Activated T-helper 2 cell treated with anti-CD3 and anti-CD28 coated beads, Interferon-gamma antibody, Interleukin-2, Interleukin-4, amounts not matched to agents 10 μg/mL and 5 μg/mL and 100 μg/mL, durations not matched to agents 14 hours and 24 hours and 36 hours (primary cell): ENCODE measurements at regions not wholly inside any gene's neighbourhood (a gene's known extent, or its start where the extent isn't known, plus 50 kb on each side); places are given as distances from the start of the nearest gene placed in this dataset.
"Not testable (repeated sequence)": the region's sequence is repeated elsewhere in the genome, so short reads cannot be mapped to it uniquely, and the experiment has no call there.

Experiments used
- DNase-seq: peaks from one replicate; pipeline ENCODE4 v3.0.0; 2021; ENCODE audit warnings: low spot score
- H3K27ac Mint-ChIP-seq: one replicate; pipeline ENCODE4 v1.8.0; 2021; ENCODE audit warnings: mixed read lengths
- H3K27me3 Mint-ChIP-seq: one replicate; pipeline ENCODE4 v1.8.0; 2021; ENCODE audit warnings: low read depth, mixed read lengths
- H3K36me3 Mint-ChIP-seq: one replicate; pipeline ENCODE4 v1.8.0; 2021; ENCODE audit warnings: low read depth, mixed read lengths
- H3K4me1 Mint-ChIP-seq: one replicate; pipeline ENCODE4 v1.8.0; 2021; ENCODE audit warnings: low read depth, mixed read lengths
- H3K4me3 Mint-ChIP-seq: one replicate; pipeline ENCODE4 v1.8.0; 2021; ENCODE audit warnings: low read depth, mild to moderate bottlenecking, moderate library complexity, mixed read lengths
- H3K9me3 Mint-ChIP-seq: one replicate; pipeline ENCODE4 v1.8.0; 2021; ENCODE audit warnings: mixed read lengths
- intact Hi-C: fragments of 100-400 bp; cut with micrococcal nuclease; formaldehyde crosslinking; loops from one replicate; pipeline ENCODE4 v1.15.1; 2023

DNA sequence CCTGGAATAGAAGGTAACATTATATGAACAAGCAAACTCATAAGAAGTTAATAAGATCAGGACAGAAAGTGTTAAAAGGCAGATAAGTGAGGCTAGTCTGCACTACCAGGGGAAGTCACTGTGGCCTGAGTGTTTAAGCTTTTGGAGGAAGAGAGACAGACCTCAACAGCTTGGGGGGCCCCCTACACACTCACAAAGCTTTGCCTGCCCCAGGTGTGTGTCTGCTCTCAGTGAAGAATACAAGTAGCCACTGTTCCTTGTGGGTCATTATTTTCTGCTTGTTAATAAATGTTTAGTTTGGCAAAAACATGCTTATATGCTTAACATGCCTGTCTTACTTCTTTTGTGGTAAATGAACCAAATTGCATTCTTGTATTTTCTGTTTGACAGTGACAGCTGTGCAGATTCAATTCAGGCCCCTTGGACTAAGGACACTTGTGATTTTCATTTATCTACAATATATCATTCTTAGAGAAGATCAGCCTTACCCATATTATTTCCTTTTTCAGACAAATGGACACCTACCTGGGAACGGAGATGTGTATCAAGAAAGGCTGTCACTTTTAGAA is 50.7 kb upstream of the C12orf71 start:
- H3K27ac Mint-ChIP-seq, result no peak overlapping the region
- no peak overlapping the region for H3K4me3 Mint-ChIP-seq
- intact Hi-C loops, result no loop called here
- no peaks in the 10 kb centered on the region for H3K4me1 Mint-ChIP-seq
- H3K9me3 Mint-ChIP-seq, result no peaks in the 10 kb centered on the region
- no peak for DNase-seq
- no peaks in the 10 kb centered on the region for H3K36me3 Mint-ChIP-seq
- peaks cover 5% of the 10 kb centered on the region for H3K27me3 Mint-ChIP-seq

DNA sequence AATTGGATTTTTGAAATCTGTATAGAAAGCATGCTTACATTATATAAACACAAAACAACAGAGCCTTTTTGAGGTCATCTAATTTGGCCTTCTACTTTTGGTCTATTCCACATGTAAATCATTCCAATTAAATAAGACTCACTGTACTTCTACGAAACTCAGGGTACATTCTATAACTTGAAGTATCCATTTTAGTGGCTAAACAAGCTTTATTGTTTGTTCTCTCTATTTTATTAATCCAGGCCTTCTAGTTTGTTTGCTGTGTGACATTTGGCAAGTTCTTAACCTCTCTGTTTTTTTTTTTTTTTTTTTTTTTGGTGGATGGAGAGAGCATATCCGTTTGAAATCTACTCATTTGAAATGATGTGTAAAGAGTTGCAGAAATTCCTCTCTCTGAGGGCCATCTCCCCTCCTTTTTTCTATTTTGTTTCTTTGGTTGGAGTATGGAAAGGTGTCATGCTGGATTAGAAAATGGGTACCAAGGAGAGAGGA is 58.1 kb upstream of the C12orf71 start:
- no peak overlapping the region for H3K4me3 Mint-ChIP-seq
- intact Hi-C loops, result loop anchor here (5.0 kb wide), 1 partner anchor 118 kb away; the partner anchor contains the start of gene MED21
- no peaks in the 10 kb centered on the region for H3K27me3 Mint-ChIP-seq
- H3K9me3 Mint-ChIP-seq, result no peaks in the 10 kb centered on the region
- H3K27ac Mint-ChIP-seq, result no peak overlapping the region
- peaks cover 25% of the 10 kb centered on the region for H3K4me1 Mint-ChIP-seq
- no peak for DNase-seq
- no peaks in the 10 kb centered on the region for H3K36me3 Mint-ChIP-seq

DNA sequence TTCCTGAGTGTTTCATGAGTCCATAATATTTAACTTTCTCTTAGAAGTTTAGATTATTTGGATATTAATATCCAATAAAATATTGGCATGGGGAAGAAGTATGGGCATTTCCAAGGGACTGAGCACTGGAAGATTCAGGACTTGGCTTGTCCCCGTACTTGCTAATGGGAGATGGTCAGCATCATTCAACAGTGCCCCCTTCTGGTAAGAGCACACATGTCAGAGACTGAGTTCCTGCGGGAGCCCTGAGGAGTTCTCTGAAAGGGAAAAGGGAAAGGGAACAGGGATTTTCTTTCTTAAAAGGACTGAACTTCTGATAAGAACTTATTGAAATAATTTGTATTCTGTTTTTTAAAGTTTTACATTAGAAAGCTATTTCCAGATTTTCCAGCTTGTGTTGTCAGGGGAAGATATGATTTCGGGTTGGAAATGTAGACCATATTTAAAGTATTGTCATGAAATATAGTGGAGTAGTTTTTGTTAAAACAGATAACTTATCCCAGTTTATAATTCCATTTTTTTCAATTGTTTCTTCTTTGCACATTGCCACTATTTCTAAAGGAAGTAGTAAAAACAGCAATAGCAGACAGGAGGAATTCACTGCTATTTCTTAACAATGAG is 59.8 kb upstream of the C12orf71 start:
- Mint-ChIP-seq H3K36me3 (no peaks in the 10 kb centered on the region), H3K9me3 (no peaks in the 10 kb centered on the region), H3K27ac (no peak overlapping the region), H3K27me3 (no peaks in the 10 kb centered on the region), H3K4me3 (no peak overlapping the region), H3K4me1 (peaks cover 29% of the 10 kb centered on the region)
- DNase-seq, result no peak
- intact Hi-C loops, result loop anchor here (1.0 to 5.0 kb wide), 4 partner anchors 37 to 164 kb away; partner anchors contain the start of gene MED21

DNA sequence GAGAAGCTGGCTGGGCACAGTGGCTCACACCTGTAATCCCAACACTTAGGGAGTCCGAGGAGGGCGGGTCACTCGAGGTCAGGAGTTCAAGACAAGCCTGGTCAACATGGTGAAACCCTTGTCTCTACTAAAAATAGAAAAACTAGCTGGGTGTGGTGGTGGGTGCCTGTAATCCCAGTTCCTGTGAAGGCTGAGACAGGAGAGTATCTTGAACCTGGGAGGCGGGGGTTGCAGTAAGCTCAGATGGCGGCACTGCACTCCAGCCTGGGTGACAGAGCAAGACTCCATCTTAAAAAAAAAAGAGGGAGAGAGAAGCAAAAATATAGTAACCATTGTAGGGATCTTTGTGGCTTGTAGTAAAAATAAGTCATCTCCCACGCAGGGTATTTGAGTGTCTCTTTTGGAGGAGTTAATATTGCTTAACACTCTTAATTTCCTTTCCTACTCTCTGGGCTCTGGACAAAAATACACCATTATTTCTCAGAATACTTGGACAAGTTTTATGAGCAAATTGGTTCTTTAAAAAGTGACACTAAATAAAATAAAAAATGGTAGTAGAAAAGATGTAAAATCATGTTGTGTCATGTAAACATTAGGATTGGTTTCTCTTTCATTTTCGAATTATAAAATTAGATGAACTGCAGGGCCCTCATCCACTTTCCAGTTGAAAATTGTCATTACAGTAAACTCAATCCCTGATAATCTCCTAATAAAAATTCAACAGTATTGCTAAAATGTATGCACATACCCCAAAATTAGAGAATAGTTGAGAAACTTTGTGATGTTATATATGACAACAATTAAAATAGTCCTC is 61.1 kb upstream of the C12orf71 start:
- no peak for DNase-seq

DNA sequence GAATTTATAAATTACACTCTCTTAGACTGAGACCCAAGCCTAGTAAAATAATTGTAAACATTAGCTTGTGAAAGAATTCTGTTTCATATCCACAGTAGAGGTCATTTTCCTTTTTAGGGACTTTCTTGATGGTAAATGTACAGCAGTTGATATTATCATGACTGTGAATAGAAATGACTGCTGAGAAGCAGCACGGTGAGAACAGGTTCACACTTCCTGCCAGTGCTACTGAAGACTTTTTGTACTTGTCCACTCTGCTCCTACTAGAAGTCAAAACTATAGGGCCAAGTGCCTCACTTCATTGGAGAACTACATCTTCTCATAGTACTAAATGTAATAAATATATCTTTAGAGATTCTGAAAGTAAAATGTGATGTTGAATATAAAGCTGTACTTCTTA is 63.3 kb upstream of the C12orf71 start:
- H3K27ac Mint-ChIP-seq, H3K27me3 Mint-ChIP-seq, H3K36me3 Mint-ChIP-seq, H3K9me3 Mint-ChIP-seq, intact Hi-C loops, DNase-seq, H3K4me3 Mint-ChIP-seq: not testable (repeated sequence)
- H3K4me1 Mint-ChIP-seq, result peaks cover 47% of the 10 kb centered on the region

More for the DNA sequence above, 61.1 kb upstream of the C12orf71 start:
- Mint-ChIP-seq H3K9me3 (no peaks in the 10 kb centered on the region), H3K4me1 (peaks cover 38% of the 10 kb centered on the region), H3K27ac (peak overlapping the region; percentile 88), H3K27me3 (no peaks in the 10 kb centered on the region), H3K4me3 (peak overlapping the region; percentile 59), H3K36me3 (no peaks in the 10 kb centered on the region)
- intact Hi-C loops, result loop anchor here (2.0 to 5.0 kb wide), 3 partner anchors 35 to 121 kb away; partner anchors contain the start of gene MED21

DNA sequence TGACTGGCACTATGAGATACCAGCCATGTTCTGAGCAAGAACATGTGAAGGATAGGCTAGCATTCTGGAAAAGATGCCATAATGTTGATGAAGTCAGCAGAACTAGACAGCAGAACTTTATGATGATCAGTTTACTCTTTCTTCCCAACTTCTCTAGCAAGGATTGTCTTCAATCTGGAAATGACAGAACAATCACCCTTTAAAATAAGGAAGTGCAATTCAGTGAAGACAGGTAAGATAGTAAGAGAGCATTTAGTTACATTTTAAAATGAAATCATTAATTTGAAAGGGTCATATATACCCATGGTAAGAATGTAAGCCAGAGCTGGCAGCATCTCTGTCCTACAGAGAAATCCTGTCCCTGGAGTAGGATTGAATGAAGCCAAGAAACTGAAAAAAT is 66.0 kb upstream of the C12orf71 start:
- Mint-ChIP-seq H3K36me3 (no peaks in the 10 kb centered on the region), H3K27ac (no peak overlapping the region), H3K4me3 (no peak overlapping the region), H3K9me3 (no peaks in the 10 kb centered on the region), H3K27me3 (no peaks in the 10 kb centered on the region), H3K4me1 (peaks cover 43% of the 10 kb centered on the region)
- no peak for DNase-seq
- intact Hi-C loops, result no loop called here

DNA sequence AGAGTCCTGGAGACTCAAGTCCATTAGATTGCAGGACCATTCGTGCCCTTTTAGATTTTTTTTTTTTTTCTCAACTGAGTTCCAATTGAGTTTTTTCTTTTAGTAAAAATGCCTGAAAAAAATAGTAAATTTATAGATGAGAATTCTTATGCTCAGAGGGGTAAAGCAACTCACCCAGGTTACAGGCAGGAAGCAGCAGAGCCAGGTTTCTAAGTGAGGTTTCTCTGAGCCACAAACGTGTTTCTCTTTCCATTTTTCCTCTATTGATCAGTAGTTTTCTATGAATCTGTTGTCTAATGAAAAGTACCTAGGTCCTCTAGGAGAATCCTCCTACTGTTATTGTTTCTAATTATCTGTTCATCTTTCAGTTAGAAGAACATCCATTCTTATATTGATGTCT is 66.4 kb upstream of the C12orf71 start:
- intact Hi-C loops, result no loop called here
- Mint-ChIP-seq H3K4me1 (peaks cover 39% of the 10 kb centered on the region), H3K4me3 (no peak overlapping the region), H3K27me3 (no peaks in the 10 kb centered on the region), H3K27ac (no peak overlapping the region), H3K9me3 (no peaks in the 10 kb centered on the region), H3K36me3 (no peaks in the 10 kb centered on the region)
- DNase-seq, result no peak

DNA sequence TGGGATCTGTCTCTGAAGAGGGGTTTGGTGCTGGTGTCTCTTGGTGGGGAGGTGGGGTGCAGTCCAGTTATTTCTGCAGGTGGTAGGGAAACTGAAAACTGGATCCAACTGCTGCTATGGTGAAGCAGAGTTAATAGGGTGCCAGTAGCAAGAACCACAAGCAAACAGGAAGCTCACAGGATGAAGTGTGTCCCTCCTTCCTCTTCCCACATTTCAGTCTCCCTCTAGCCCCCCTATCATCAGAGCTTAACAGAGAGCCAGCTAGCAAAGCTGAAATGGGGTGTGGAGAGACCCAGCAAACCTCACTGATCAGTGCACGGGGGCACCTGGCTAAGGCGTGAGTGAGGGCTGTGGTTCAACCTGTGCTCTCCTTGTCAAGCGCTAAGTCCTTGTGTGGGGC is 69.1 kb upstream of the C12orf71 start:
- no peaks in the 10 kb centered on the region for H3K9me3 Mint-ChIP-seq

DNA sequence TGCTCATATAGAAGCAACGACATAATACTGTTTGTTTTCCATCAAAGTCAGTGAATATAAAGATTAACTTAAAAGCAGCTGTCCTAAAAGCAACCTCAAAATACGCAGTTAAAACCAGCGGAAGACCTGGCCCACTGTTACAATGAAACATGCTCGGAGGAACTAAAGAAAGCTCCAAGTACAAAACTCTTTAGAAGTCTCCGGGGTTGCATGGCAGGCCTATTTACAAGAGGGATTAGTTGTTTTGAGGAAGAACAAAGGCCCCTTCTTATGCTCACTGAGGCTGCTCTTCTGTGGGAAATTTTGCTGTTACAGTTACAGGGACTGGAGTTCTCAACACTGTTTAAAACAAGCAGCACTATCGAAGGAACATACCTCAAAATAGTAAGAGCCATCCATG is 75.9 kb upstream of the C12orf71 start:
- Mint-ChIP-seq H3K4me3 (no peak overlapping the region), H3K36me3 (no peaks in the 10 kb centered on the region), H3K27ac (no peak overlapping the region), H3K27me3 (peaks cover 10% of the 10 kb centered on the region), H3K9me3 (no peaks in the 10 kb centered on the region), H3K4me1 (no peaks in the 10 kb centered on the region)
- DNase-seq, result no peak
- intact Hi-C loops, result no loop called here

More for the DNA sequence above, 69.1 kb upstream of the C12orf71 start:
- Mint-ChIP-seq H3K36me3 (no peaks in the 10 kb centered on the region), H3K4me3 (no peak overlapping the region), H3K27ac (no peak overlapping the region), H3K27me3 (peaks cover 10% of the 10 kb centered on the region), H3K4me1 (peaks cover 25% of the 10 kb centered on the region)
- no peak for DNase-seq
- intact Hi-C loops, result no loop called here

DNA sequence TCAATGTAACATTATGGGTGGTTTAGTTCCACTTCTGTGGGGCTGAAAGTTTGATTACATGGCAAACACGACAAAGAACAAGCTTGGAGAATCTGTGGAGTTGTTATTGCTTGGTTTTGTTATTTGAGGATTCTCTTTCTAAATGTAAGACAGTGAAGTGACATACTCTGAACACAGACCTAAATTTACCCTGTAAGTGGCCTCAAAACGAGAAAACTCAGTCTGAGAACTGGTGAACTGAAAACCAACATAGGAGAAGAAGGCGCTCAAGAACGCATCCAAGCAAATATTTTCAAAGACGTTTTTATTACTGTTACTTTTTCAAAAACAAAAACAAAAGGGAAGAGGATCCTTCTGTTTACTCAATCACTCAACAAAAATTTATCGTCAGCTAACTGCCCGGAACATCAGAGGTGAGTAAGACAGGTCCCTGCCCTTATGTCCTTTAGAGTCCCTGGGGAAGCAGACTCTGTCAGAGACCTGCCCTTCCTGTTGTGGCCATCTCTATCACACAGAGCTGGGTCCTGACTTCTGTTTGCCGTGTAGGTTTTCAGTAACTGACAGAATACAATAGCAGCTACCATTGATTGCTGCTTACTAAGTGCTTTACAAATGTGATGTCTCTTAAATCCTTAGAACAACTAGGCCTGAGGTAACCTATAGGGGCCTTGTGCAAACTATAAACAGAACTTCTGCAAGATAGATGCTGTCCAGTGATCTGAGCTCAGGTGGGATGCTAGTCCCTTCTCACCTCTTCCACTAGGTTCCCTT is 79.3 kb upstream of the C12orf71 start:
- Mint-ChIP-seq H3K27ac (no peak overlapping the region), H3K27me3 (no peaks in the 10 kb centered on the region), H3K36me3 (peaks cover 6% of the 10 kb centered on the region), H3K9me3 (peaks cover 8% of the 10 kb centered on the region), H3K4me3 (no peak overlapping the region), H3K4me1 (peaks cover 11% of the 10 kb centered on the region)
- intact Hi-C loops, result no loop called here
- no peak for DNase-seq

DNA sequence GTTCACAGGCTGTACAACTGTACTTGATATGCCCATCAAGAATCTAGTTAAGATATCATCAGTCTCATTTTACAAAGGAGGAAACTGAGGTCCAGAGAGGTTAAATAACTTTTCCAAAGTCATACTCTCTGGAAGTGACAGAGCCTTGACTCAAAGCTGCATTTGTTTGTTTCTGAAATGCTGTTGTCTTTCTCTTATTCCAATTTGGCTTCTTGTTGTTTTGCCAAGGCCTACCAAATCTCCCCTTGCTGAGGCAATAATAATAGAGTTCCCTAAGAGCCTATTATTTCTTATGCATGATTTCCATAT is 79.8 kb upstream of the C12orf71 start:
- no peak for DNase-seq
- Mint-ChIP-seq H3K4me1 (peaks cover 12% of the 10 kb centered on the region), H3K27ac (no peak overlapping the region), H3K9me3 (peaks cover 9% of the 10 kb centered on the region), H3K4me3 (no peak overlapping the region), H3K36me3 (peaks cover 8% of the 10 kb centered on the region), H3K27me3 (no peaks in the 10 kb centered on the region)
- intact Hi-C loops, result no loop called here

DNA sequence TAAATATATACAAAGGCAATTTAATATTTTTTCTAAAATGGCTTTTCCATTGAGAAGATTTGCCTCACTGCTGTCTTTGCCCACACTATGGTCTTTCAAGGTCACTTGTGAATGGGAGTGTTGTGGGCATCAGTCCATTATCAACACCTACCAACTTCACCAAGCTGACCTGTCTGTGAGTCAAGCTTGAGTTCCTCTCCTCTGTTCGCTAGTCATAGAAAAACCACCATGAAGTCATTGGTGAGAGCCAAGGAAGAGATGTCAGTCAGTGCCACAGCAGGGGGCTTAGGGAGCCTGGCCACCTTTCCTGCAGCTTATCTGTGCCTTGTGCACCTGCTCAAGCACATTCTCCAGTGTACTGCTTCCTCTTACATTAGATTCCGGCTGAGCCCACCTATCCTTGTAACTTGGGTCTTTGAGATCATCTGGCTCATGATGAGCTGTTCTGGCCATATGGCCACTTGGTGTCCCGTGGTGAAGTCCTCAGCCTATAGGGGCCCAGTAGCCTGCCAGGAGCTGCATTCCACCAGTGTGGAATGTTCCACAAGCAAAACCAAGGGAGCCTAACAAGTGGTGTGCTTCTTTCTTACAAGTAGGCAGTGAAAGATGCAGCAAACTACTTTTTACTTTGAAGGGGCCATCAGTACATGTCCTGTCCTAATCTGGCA is 80.8 kb upstream of the C12orf71 start:
- H3K4me1 Mint-ChIP-seq, result peaks cover 12% of the 10 kb centered on the region
- H3K36me3 Mint-ChIP-seq, result peaks cover 14% of the 10 kb centered on the region
- DNase-seq, result no peak
- H3K4me3 Mint-ChIP-seq, result no peak overlapping the region
- intact Hi-C loops, result no loop called here
- no peak overlapping the region for H3K27ac Mint-ChIP-seq
- peaks cover 15% of the 10 kb centered on the region for H3K9me3 Mint-ChIP-seq
- no peaks in the 10 kb centered on the region for H3K27me3 Mint-ChIP-seq
